Activated naive CD8-positive, alpha-beta T cell treated with anti-CD3 and anti-CD28 coated beads, Interleukin-2, amount 10 ng/mL, durations not matched to agents 7 days and 5 days (primary cell): ENCODE measurements at regions not wholly inside any gene's neighbourhood (a gene's known extent, or its start where the extent isn't known, plus 50 kb on each side); places are given as distances from the start of the nearest gene placed in this dataset.
"Not testable (repeated sequence)": the region's sequence is repeated elsewhere in the genome, so short reads cannot be mapped to it uniquely, and the experiment has no call there.

Experiments
- ATAC-seq: fragments of 150-1000 bp; cut with Tn5 transposase; one replicate; pipeline ENCODE4 v1.10.0; 2021; ENCODE audit warnings: low read depth, moderate library complexity
- POLR2A ChIA-PET: fragments of 350-600 bp; sonication (Branson Sonifier 250); formaldehyde crosslinking; loops from one replicate; lab custom pipeline; 2021; ENCODE audit warnings: antibody characterized with exemption; lab: Charles Lee
- DNase-seq: peaks from one replicate; pipeline ENCODE4 v3.0.0; 2021
- H3K27ac Mint-ChIP-seq: one replicate; pipeline ENCODE4 v1.8.0; 2022; ENCODE audit warnings: mild to moderate bottlenecking, mixed read lengths
- H3K27me3 Mint-ChIP-seq: one replicate; pipeline ENCODE4 v1.8.0; 2022; ENCODE audit warnings: mild to moderate bottlenecking, moderate library complexity, mixed read lengths
- H3K36me3 Mint-ChIP-seq: one replicate; pipeline ENCODE4 v1.8.0; 2021; ENCODE audit warnings: mild to moderate bottlenecking, mixed read lengths
- H3K4me1 Mint-ChIP-seq: one replicate; pipeline ENCODE4 v1.8.0; 2021; ENCODE audit warnings: mixed read lengths
- H3K4me3 Mint-ChIP-seq: one replicate; pipeline ENCODE4 v1.8.0; 2022; ENCODE audit warnings: mild to moderate bottlenecking, moderate library complexity, mixed read lengths
- H3K9me3 Mint-ChIP-seq: one replicate; pipeline ENCODE4 v1.8.0; 2021; ENCODE audit warnings: mixed read lengths

GRCh38 chr6:87763901-87764300, 61.9 kb upstream of the AKIRIN2 start:
- ATAC-seq, result no peak
- H3K27me3 Mint-ChIP-seq, result no peaks in the 10 kb centered on the region
- no peak for DNase-seq
- H3K4me1 Mint-ChIP-seq, result no peaks in the 10 kb centered on the region
- no peak overlapping the region for H3K4me3 Mint-ChIP-seq
- POLR2A ChIA-PET, result no interaction called here
- no peak overlapping the region for H3K27ac Mint-ChIP-seq
- no peaks in the 10 kb centered on the region for H3K9me3 Mint-ChIP-seq
- H3K36me3 Mint-ChIP-seq, result no peaks in the 10 kb centered on the region

GRCh38 chr6:87763276-87763675, 61.2 kb upstream of the AKIRIN2 start:
- Mint-ChIP-seq H3K9me3 (no peaks in the 10 kb centered on the region), H3K36me3 (no peaks in the 10 kb centered on the region), H3K4me3 (no peak overlapping the region), H3K27me3 (no peaks in the 10 kb centered on the region), H3K27ac (no peak overlapping the region), H3K4me1 (no peaks in the 10 kb centered on the region)
- DNase-seq (no peak), ATAC-seq (no peak)
- POLR2A ChIA-PET, result no interaction called here

- POLR2A ChIA-PET, result no interaction called here
- DNase-seq (no peak), ATAC-seq (no peak)
- Mint-ChIP-seq H3K36me3 (no peaks in the 10 kb centered on the region), H3K27ac (no peak overlapping the region), H3K4me1 (peaks cover under 1% of the 10 kb centered on the region), H3K9me3 (no peaks in the 10 kb centered on the region), H3K27me3 (no peaks in the 10 kb centered on the region), H3K4me3 (no peak overlapping the region)
Measured at GRCh38 chr6:87762116-87762515, 60.1 kb upstream of the AKIRIN2 start.

GRCh38 chr6:87757792-87758191, 55.8 kb upstream of the AKIRIN2 start:
- peaks cover 11% of the 10 kb centered on the region for H3K4me1 Mint-ChIP-seq
- H3K27ac Mint-ChIP-seq, result no peak overlapping the region
- H3K4me3 Mint-ChIP-seq, result no peak overlapping the region
- H3K9me3 Mint-ChIP-seq, result no peaks in the 10 kb centered on the region
- H3K36me3 Mint-ChIP-seq, result no peaks in the 10 kb centered on the region
- ATAC-seq, result no peak
- POLR2A ChIA-PET, result interaction anchor here (1.7 kb wide), 1 partner anchor 56 kb away, joined by 5 read pairs; the partner anchor contains the start of gene AKIRIN2
- peaks cover 2% of the 10 kb centered on the region for H3K27me3 Mint-ChIP-seq
- no peak for DNase-seq

- peaks cover 2% of the 10 kb centered on the region for H3K27me3 Mint-ChIP-seq
- peak; percentile 78 for ATAC-seq
- H3K9me3 Mint-ChIP-seq, result no peaks in the 10 kb centered on the region
Measured at GRCh38 chr6:87756858-87757257, 54.8 kb upstream of the AKIRIN2 start.

GRCh38 chr6:87755708-87756671, 54.0 kb upstream of the AKIRIN2 start:
- peaks cover 2% of the 10 kb centered on the region for H3K27me3 Mint-ChIP-seq
- POLR2A ChIA-PET, result interaction anchor here (1.7 kb wide), 1 partner anchor 54 kb away, joined by 5 read pairs; the partner anchor contains the start of gene AKIRIN2
- H3K27ac Mint-ChIP-seq, result no peak overlapping the region
- H3K4me3 Mint-ChIP-seq, result no peak overlapping the region
- DNase-seq (no peak), ATAC-seq (no peak)
- no peaks in the 10 kb centered on the region for H3K36me3 Mint-ChIP-seq
- peaks cover 11% of the 10 kb centered on the region for H3K4me1 Mint-ChIP-seq
- no peaks in the 10 kb centered on the region for H3K9me3 Mint-ChIP-seq

More at GRCh38 chr6:87756858-87757257, 54.8 kb upstream of the AKIRIN2 start:
- DNase-seq, result no peak
- no peaks in the 10 kb centered on the region for H3K36me3 Mint-ChIP-seq
- H3K4me3 Mint-ChIP-seq, result peak overlapping the region; percentile 16
- H3K4me1 Mint-ChIP-seq, result peaks cover 11% of the 10 kb centered on the region
- POLR2A ChIA-PET, result interaction anchor here (1.7 kb wide), 1 partner anchor 55 kb away, joined by 5 read pairs; the partner anchor contains the start of gene AKIRIN2
- no peak overlapping the region for H3K27ac Mint-ChIP-seq

GRCh38 chr6:87754828-87755227, 52.8 kb upstream of the AKIRIN2 start:
- no peak overlapping the region for H3K27ac Mint-ChIP-seq
- DNase-seq (no peak), ATAC-seq (no peak)
- POLR2A ChIA-PET, result interaction anchor here (0.7 kb wide), 1 partner anchor 56 kb away, joined by 3 read pairs; no protein-coding TSS in a partner anchor
- peaks cover 11% of the 10 kb centered on the region for H3K4me1 Mint-ChIP-seq
- peaks cover 3% of the 10 kb centered on the region for H3K27me3 Mint-ChIP-seq
- no peak overlapping the region for H3K4me3 Mint-ChIP-seq
- no peaks in the 10 kb centered on the region for H3K9me3 Mint-ChIP-seq
- H3K36me3 Mint-ChIP-seq, result no peaks in the 10 kb centered on the region

GRCh38 chr6:87753131-87753685, 51.2 kb upstream of the AKIRIN2 start:
- POLR2A ChIA-PET, result no interaction called here
- no peak for ATAC-seq
- no peak overlapping the region for H3K27ac Mint-ChIP-seq
- no peak overlapping the region for H3K4me3 Mint-ChIP-seq
- H3K4me1 Mint-ChIP-seq, result peaks cover 11% of the 10 kb centered on the region
- H3K9me3 Mint-ChIP-seq, result no peaks in the 10 kb centered on the region
- no peak for DNase-seq
- H3K27me3 Mint-ChIP-seq, result peaks cover 5% of the 10 kb centered on the region
- H3K36me3 Mint-ChIP-seq, result no peaks in the 10 kb centered on the region

- POLR2A ChIA-PET, H3K27ac Mint-ChIP-seq, H3K36me3 Mint-ChIP-seq, DNase-seq, H3K9me3 Mint-ChIP-seq, ATAC-seq, H3K4me3 Mint-ChIP-seq, H3K27me3 Mint-ChIP-seq: not testable (repeated sequence)
- peaks cover 11% of the 10 kb centered on the region for H3K4me1 Mint-ChIP-seq
Measured at GRCh38 chr6:87752503-87752902, 50.5 kb upstream of the AKIRIN2 start.
